T-helper 2 cell treated with Interferon-gamma antibody and Interleukin-4, amounts not matched to agents 5 μg/mL and 100 μg/mL, for 36 hours (primary cell): ENCODE measurements at regions not wholly inside any gene's neighbourhood (a gene's known extent, or its start where the extent isn't known, plus 50 kb on each side); places are given as distances from the start of the nearest gene placed in this dataset.

Experiments
- DNase-seq: peaks from one replicate; pipeline ENCODE4 v3.0.0; 2021; ENCODE audit warnings: low spot score
- H3K27ac Mint-ChIP-seq: one replicate; pipeline ENCODE4 v1.8.0; 2021; ENCODE audit warnings: mild to moderate bottlenecking, mixed read lengths
- H3K27me3 Mint-ChIP-seq: one replicate; pipeline ENCODE4 v1.8.0; 2021; ENCODE audit warnings: low read depth, mixed read lengths
- H3K36me3 Mint-ChIP-seq: one replicate; pipeline ENCODE4 v1.8.0; 2021; ENCODE audit warnings: low read depth, mixed read lengths
- H3K4me1 Mint-ChIP-seq: one replicate; pipeline ENCODE4 v1.8.0; 2021; ENCODE audit warnings: low read depth, mixed read lengths
- H3K4me3 Mint-ChIP-seq: one replicate; pipeline ENCODE4 v1.8.0; 2022; ENCODE audit warnings: mild to moderate bottlenecking, moderate library complexity, mixed read lengths
- H3K9me3 Mint-ChIP-seq: one replicate; pipeline ENCODE4 v1.8.0; 2021; ENCODE audit warnings: mixed read lengths

DNA sequence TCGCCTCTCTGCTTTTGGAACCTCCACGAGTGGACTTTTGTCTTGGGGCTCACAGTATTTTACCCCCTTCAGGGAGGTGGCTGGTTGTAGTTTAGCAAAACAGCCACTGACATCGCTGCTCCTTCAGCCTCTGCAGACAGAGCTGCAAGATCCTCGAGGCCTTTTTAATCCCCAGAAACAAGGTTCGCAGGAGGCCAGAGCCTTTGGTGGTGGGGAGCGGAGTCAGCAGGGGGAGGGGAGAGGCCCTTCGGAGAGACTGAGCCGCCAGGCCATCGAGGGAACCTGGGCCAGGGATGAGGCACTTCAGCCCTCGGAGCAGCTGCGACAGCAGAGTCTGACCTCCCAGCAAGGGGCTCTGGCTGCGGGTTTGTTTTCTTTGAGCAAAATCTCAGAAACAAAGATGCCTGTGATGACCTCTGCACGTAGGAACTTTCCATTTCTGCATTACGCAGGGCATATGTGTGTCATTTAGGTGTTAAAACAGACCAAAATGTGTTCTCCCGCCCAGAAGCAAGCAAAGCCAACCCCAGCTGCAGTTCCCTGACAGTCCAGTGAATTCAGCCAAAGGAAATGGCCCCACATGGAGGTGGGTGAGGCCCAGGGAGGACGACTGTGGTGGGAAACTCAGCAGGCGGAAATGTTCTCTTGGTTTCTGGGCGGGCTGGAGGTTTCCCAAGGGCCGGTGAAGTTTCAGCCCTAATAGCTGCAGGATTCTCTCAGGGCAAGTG is 171.2 kb upstream of the SULF2 start:
- DNase-seq, result no peak
- H3K4me1 Mint-ChIP-seq, result no peaks in the 10 kb centered on the region
- no peaks in the 10 kb centered on the region for H3K36me3 Mint-ChIP-seq
- H3K4me3 Mint-ChIP-seq, result no peak overlapping the region
- H3K9me3 Mint-ChIP-seq, result no peaks in the 10 kb centered on the region
- H3K27me3 Mint-ChIP-seq, result no peaks in the 10 kb centered on the region
- no peak overlapping the region for H3K27ac Mint-ChIP-seq

DNA sequence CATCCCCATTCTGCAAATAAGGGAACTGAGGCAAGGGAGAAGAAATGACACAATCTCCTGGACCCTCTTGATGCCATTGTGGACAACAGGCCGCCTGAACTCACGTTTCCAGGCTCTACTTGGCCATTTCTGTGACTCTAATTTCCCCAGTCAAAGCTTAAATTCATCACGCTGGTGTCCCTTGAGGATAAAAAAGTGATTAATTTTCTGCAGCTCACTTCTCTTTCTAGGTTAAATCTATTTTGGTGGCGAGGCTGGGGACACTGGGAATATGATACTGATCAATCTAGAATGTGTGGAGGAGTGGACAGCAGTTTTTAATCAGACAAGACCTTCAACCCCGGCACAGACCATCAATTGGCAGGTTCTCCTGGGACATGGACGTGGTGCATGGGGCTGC is 168.2 kb upstream of the SULF2 start:
- Mint-ChIP-seq H3K36me3 (no peaks in the 10 kb centered on the region), H3K4me3 (no peak overlapping the region), H3K9me3 (no peaks in the 10 kb centered on the region), H3K27me3 (no peaks in the 10 kb centered on the region), H3K27ac (no peak overlapping the region), H3K4me1 (no peaks in the 10 kb centered on the region)
- DNase-seq, result no peak

DNA sequence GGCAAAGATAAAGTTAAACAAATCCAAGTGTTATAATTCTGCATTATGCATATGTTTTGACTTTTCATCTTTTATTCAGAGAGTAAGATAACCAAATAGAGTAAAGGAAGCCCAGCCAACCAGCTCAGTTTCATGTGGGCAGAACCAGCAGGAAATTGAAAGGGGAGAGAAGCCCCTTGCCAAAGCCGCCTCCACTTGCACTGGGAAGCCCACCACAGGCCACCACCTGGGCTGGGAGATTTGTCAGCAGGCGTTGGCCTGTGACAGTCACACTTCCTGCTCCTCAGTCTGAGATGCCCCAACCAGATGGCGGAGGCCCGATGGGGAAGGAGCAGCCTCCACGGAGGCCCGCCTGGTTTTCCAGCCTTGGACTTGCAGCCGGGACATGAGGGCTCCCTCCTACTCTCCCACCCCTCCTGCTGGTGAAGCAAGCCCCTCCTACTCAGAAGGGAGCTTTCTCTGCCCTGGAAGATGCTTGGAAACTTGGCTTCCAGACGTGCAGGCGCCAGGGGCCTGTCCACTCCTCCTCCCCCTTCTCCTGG is 166.8 kb upstream of the SULF2 start:
- H3K27me3 Mint-ChIP-seq, result no peaks in the 10 kb centered on the region
- H3K9me3 Mint-ChIP-seq, result no peaks in the 10 kb centered on the region
- H3K4me3 Mint-ChIP-seq, result no peak overlapping the region
- no peaks in the 10 kb centered on the region for H3K4me1 Mint-ChIP-seq
- DNase-seq, result no peak
- no peak overlapping the region for H3K27ac Mint-ChIP-seq
- H3K36me3 Mint-ChIP-seq, result no peaks in the 10 kb centered on the region

DNA sequence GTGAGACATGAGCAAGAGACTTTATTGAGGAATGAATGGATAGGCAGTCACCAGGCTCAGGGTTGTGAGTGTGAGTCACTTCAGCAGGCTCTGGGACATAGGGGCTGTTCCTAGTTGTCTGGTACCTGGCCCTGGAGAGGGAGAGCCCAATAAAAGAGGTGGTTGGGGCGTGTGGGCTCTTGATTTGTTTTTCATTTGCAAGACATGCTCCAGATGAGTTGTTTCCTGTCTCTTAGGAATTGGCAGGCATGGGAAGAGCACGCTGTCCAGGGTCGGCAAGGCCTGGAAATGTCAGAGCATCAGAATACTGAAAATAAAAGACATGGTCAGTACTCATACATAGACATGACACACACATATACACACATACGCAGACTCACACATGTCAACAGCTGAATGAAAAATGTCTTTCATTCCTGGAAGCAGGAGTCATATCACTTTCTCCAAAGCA is 166.3 kb upstream of the SULF2 start:
- Mint-ChIP-seq H3K36me3 (no peaks in the 10 kb centered on the region), H3K27ac (no peak overlapping the region), H3K9me3 (no peaks in the 10 kb centered on the region), H3K27me3 (peaks cover 3% of the 10 kb centered on the region), H3K4me1 (no peaks in the 10 kb centered on the region), H3K4me3 (no peak overlapping the region)
- DNase-seq, result no peak

DNA sequence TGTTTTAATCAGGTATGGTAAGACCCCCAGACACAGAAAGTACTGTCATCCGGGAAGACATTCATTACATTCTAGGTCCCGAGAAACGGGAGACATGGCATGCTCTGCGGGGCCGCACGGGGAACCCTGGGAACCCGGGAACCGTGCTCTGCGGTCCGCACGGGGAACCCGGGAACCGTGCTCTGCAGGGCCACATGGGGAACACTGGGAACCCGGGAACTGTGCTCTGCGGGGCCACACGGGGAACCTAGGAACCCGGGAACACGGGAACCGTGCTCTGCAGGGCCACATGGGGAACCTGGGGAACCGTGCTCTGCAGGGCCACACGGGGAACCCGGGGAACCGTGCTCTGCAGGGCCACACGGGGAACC is 165.6 kb upstream of the SULF2 start:
- no peaks in the 10 kb centered on the region for H3K4me1 Mint-ChIP-seq
- DNase-seq, result no peak
- H3K36me3 Mint-ChIP-seq, result no peaks in the 10 kb centered on the region
- H3K27me3 Mint-ChIP-seq, result peaks cover 3% of the 10 kb centered on the region
- H3K9me3 Mint-ChIP-seq, result no peaks in the 10 kb centered on the region
- H3K4me3 Mint-ChIP-seq, result no peak overlapping the region
- no peak overlapping the region for H3K27ac Mint-ChIP-seq

DNA sequence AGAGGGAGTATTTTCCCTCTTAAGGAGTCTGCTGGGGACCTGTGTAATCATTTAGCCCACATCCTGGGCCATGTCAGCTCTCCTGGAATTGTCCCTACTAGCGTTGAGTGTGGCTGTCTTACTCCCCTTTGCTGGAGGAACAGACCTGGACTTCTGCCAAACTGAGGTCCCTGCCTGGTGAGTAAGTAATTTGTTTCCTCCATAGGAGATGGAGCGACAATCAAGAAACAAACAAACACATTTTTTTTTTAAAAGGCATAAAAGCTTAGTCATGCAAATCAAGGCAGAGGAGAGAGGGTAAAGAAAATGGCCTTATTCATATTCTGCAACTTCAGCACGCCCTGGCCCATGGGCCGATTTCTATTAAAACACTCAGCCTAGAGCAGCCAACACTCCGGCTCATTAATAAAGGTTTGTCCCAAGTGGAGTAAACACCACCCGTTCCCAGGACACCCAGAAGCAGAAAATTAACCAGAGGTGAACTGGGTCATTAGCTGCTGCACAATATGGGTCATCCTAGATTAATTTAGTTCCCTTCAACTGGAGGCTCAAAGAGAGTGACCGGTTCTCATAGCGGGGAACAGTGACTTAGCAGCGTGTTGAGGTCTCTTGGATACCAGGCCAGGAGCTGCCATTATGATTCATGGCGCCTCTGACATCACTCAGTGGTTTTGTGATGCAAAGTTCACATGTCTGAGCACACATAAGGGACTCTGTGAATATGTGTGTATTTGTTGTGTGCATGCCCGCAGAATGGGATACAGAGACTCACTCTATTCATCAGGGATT is 165.0 kb upstream of the SULF2 start:
- H3K27me3 Mint-ChIP-seq, result peaks cover 3% of the 10 kb centered on the region
- H3K9me3 Mint-ChIP-seq, result no peaks in the 10 kb centered on the region
- no peak for DNase-seq
- no peak overlapping the region for H3K27ac Mint-ChIP-seq
- no peaks in the 10 kb centered on the region for H3K36me3 Mint-ChIP-seq
- H3K4me3 Mint-ChIP-seq, result no peak overlapping the region
- H3K4me1 Mint-ChIP-seq, result no peaks in the 10 kb centered on the region

DNA sequence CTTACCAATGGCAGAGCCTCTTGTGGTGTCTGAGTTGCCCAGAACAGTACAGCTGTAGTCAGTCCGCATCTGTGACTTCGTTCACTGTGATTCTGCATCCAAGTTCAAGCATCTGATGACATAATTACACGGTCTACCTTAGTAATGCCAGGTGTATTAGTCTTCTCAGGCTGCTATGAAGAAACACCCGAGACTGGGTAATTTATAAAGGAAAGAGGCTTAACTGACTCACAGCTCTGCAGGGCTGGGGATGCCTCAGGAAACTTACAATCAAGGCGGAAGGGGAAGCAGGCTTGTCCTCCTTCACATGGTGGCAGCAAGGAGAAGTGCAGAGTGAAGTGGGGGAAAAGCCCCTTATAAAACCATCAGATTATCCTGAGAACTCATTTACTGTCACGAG is 163.9 kb upstream of the SULF2 start:
- Mint-ChIP-seq H3K36me3 (no peaks in the 10 kb centered on the region), H3K27me3 (peaks cover 3% of the 10 kb centered on the region), H3K4me3 (no peak overlapping the region), H3K27ac (no peak overlapping the region), H3K4me1 (no peaks in the 10 kb centered on the region), H3K9me3 (no peaks in the 10 kb centered on the region)
- no peak for DNase-seq

DNA sequence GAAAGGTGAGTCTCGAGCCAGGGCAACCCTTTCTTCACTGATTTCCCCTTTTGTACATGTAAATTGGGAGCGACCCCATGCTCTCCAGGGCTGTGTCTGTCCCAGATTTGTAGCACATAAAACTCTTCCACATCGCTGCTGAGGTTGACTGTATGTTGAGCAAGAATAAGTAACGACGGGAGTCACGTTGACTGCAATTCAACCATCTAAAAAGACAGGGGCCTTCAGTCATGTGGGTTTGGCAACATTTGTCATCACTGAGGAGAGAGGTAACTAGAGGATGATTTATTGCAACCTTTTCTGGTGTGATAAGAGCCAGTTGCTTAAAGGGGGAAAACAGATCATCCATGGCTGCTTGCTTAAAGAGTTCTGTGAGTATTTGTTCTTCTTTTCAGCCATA is 159.4 kb upstream of the SULF2 start:
- no peak overlapping the region for H3K27ac Mint-ChIP-seq
- H3K4me3 Mint-ChIP-seq, result no peak overlapping the region
- H3K27me3 Mint-ChIP-seq, result peaks cover 3% of the 10 kb centered on the region
- no peaks in the 10 kb centered on the region for H3K4me1 Mint-ChIP-seq
- H3K36me3 Mint-ChIP-seq, result no peaks in the 10 kb centered on the region
- no peak for DNase-seq
- no peaks in the 10 kb centered on the region for H3K9me3 Mint-ChIP-seq

DNA sequence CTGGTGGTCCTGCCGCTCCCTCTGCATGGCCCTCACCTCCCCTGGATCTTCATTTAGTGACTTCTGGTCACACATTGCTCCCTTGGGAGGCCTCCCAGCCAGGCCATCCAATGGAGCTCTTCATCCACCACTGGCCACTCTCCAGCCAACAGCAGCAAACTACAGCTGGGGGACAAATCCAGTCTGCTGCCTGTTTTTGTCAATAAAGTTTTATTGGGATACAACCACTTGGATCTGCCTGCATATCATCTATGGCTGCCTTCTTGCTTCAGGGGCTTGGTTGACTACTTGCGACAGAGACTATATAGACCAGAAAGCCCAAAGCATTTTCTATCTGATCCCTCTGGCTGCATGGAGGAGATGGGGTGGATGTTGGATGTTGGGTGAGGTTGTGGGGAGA is 156.6 kb upstream of the SULF2 start:
- Mint-ChIP-seq H3K4me1 (no peaks in the 10 kb centered on the region), H3K9me3 (no peaks in the 10 kb centered on the region), H3K27ac (no peak overlapping the region), H3K4me3 (no peak overlapping the region), H3K27me3 (peaks cover 6% of the 10 kb centered on the region), H3K36me3 (no peaks in the 10 kb centered on the region)
- no peak for DNase-seq

DNA sequence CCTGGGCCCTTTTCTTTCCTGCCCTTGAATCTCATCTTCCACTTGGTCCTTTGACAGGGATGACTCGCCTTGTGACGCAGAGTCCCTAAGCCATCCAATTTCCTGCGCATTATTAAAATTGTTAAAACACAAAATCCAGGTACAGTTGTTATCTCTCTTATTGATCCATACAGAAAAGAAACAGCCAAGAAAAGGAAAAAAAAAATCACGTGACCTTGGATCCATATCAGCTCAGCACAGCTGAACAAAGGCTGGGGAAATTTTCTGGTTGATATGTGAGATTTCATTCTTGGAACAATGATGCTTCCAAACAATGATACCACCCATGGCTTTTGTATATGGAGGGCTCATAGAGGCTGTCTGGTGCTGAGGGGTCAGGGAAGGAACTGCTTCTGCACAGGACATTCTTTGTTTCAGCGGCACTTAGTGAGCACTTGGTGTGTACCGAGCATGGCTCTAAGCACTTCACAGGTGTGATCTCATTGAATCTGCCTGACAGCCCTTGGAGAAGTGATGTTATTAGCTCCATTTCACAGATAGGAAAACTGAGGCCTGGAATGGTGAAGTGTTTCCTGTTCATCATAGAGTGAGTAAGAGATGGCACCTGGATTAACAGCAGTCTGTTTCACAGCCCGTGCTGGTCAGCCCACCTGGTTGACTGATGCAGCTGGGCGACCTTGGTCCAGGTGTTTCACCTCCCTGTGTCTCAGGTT is 155.0 kb upstream of the SULF2 start:
- Mint-ChIP-seq H3K27me3 (peaks cover 3% of the 10 kb centered on the region), H3K4me1 (no peaks in the 10 kb centered on the region), H3K36me3 (no peaks in the 10 kb centered on the region), H3K27ac (no peak overlapping the region), H3K4me3 (no peak overlapping the region), H3K9me3 (no peaks in the 10 kb centered on the region)
- DNase-seq, result no peak

DNA sequence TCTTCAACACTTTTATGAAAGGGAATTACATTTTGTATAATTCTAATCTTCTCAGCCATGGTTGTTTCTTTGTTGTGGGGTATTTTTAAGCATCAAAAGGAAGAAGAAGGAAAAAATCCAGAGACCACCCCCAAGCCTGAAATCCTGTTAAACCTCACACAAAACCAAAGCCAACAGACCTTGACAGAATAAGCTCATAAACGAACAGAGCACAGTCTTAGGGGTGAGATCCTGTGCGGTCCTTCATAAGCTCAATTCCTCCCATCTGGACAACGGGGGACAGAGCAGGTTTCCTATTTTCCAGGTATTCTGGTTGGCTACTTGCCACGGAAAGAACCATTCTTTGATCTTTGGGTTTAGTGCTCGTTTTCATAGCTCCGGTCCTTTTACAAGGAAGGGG is 151.3 kb upstream of the SULF2 start:
- Mint-ChIP-seq H3K27me3 (peaks cover 3% of the 10 kb centered on the region), H3K9me3 (no peaks in the 10 kb centered on the region), H3K36me3 (no peaks in the 10 kb centered on the region), H3K4me3 (no peak overlapping the region), H3K27ac (no peak overlapping the region), H3K4me1 (no peaks in the 10 kb centered on the region)
- DNase-seq, result no peak

DNA sequence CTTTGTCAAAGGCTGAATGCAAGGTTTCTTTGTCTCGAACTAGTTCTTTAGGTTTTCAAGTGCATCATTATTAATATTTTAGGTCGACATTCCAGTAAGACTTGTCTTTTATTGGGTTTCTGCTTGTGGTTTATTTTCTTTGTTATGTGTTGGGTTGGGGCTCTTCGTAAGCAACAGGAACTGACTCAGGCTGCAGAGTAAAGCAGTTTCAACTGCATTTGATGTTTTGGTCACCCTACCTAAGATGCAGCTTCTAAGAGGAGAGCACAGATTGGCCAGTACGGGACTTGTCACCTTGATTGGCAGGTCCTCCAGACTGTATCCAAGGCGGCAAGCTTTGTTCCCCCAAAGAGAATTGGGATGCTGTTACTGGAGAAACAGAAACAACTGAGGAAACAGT is 149.5 kb upstream of the SULF2 start:
- H3K4me1 Mint-ChIP-seq, result no peaks in the 10 kb centered on the region
- no peaks in the 10 kb centered on the region for H3K9me3 Mint-ChIP-seq
- no peak overlapping the region for H3K27ac Mint-ChIP-seq
- H3K36me3 Mint-ChIP-seq, result no peaks in the 10 kb centered on the region
- no peak for DNase-seq
- H3K4me3 Mint-ChIP-seq, result no peak overlapping the region
- H3K27me3 Mint-ChIP-seq, result peaks cover 3% of the 10 kb centered on the region

DNA sequence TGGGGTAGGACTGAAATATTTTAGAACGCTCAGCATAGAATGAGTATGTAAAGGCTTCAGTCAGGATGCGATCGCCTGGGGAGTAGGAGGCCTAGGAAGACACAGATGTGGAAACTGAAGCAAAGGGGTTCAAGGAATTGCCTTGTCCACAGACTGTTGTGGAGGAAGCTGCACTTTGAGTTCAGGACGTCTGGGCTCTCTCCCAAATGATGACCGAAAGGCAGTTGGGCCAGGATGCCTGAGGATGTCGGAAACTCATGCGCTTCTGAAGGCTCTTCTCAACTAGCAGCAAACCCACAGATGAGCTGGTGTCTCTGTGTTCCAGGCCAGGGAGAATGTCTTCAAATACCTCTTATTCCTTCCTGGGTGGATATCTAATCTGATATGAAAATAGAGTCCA is 146.2 kb upstream of the SULF2 start:
- Mint-ChIP-seq H3K27ac (no peak overlapping the region), H3K4me1 (peaks cover 1% of the 10 kb centered on the region), H3K9me3 (no peaks in the 10 kb centered on the region), H3K27me3 (no peaks in the 10 kb centered on the region), H3K4me3 (no peak overlapping the region), H3K36me3 (no peaks in the 10 kb centered on the region)
- no peak for DNase-seq

DNA sequence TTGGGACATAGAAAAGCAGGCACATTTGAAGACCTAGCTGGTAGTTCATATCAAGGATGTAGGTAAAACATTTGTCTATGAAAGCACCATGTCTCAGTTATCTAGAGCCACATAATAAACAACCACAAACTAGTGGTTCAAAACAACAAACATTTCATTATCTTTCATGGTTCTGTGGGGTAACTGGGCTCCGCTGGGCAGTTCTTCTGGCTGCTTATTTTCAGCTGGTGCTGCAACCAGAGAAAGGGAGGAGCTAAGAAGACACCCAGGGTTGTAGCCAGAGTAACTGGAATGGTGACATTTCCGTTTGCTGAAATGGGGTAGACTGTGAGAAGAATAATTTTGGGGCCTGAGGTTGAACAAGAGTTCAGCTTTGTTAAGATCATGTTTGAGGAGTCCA is 145.7 kb upstream of the SULF2 start:
- no peaks in the 10 kb centered on the region for H3K27me3 Mint-ChIP-seq
- no peak for DNase-seq
- H3K4me3 Mint-ChIP-seq, result no peak overlapping the region
- H3K27ac Mint-ChIP-seq, result no peak overlapping the region
- H3K9me3 Mint-ChIP-seq, result no peaks in the 10 kb centered on the region
- no peaks in the 10 kb centered on the region for H3K36me3 Mint-ChIP-seq
- H3K4me1 Mint-ChIP-seq, result peaks cover 1% of the 10 kb centered on the region
